ENCODE measurements at regions not wholly inside any gene's neighbourhood (a gene's known extent, or its start where the extent isn't known, plus 50 kb on each side); places are given as distances from the start of the nearest gene placed in this dataset.

GRCh38 chr13:63737418-63737817 lies 2321.8 kb upstream of the PCDH20 start:
- TF ChIP-seq, protein P1, sequence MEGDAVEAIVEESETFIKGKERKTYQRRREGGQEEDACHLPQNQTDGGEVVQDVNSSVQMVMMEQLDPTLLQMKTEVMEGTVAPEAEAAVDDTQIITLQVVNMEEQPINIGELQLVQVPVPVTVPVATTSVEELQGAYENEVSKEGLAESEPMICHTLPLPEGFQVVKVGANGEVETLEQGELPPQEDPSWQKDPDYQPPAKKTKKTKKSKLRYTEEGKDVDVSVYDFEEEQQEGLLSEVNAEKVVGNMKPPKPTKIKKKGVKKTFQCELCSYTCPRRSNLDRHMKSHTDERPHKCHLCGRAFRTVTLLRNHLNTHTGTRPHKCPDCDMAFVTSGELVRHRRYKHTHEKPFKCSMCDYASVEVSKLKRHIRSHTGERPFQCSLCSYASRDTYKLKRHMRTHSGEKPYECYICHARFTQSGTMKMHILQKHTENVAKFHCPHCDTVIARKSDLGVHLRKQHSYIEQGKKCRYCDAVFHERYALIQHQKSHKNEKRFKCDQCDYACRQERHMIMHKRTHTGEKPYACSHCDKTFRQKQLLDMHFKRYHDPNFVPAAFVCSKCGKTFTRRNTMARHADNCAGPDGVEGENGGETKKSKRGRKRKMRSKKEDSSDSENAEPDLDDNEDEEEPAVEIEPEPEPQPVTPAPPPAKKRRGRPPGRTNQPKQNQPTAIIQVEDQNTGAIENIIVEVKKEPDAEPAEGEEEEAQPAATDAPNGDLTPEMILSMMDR (IDR thresholded peaks at IDR 0.05): no peak
- no peak for TF ChIP-seq ZFX (IDR thresholded peaks at IDR 0.05; ENCODE audit: borderline replicate concordance)

Data from 22Rv1 (cell line).